HEK293T (cell line): ENCODE measurements at regions not wholly inside any gene's neighbourhood (a gene's known extent, or its start where the extent isn't known, plus 50 kb on each side); places are given as distances from the start of the nearest gene placed in this dataset.

Source experiments
- ARNT ChIP-seq: fragments of 450-650 bp; IDR thresholded peaks from 2 replicates; pipeline ENCODE4 v1.6.1; 2017; ENCODE audit warnings: mild to moderate bottlenecking
- BHLHE40 ChIP-seq: fragments of 450-650 bp; IDR thresholded peaks from 2 replicates; pipeline ENCODE4 v1.6.1; 2016; ENCODE audit warnings: mild to moderate bottlenecking, moderate library complexity, borderline replicate concordance
- FOXA1 ChIP-seq: fragments of 450-650 bp; IDR thresholded peaks from 2 replicates; pipeline ENCODE4 v1.6.1; 2016; ENCODE audit warnings: mild to moderate bottlenecking
- FOXM1 ChIP-seq: fragments of 450-650 bp; IDR thresholded peaks from 2 replicates; pipeline ENCODE4 v1.6.1; 2017; ENCODE audit warnings: mild to moderate bottlenecking, borderline replicate concordance
- SP1 ChIP-seq: fragments of 450-650 bp; IDR thresholded peaks from 2 replicates; pipeline ENCODE4 v1.6.1; 2017

- TF ChIP-seq SP1 (no peak), BHLHE40 (no peak), ARNT (no peak), FOXA1 (no peak), FOXM1 (no peak)
Observed at GRCh38 chr14:87142551-87143211, 850.3 kb downstream of the GALC start.
